ENCODE measurements at regions not wholly inside any gene's neighbourhood (a gene's known extent, or its start where the extent isn't known, plus 50 kb on each side); places are given as distances from the start of the nearest gene placed in this dataset.
"Not testable (repeated sequence)": the region's sequence is repeated elsewhere in the genome, so short reads cannot be mapped to it uniquely, and the experiment has no call there.

DNA sequence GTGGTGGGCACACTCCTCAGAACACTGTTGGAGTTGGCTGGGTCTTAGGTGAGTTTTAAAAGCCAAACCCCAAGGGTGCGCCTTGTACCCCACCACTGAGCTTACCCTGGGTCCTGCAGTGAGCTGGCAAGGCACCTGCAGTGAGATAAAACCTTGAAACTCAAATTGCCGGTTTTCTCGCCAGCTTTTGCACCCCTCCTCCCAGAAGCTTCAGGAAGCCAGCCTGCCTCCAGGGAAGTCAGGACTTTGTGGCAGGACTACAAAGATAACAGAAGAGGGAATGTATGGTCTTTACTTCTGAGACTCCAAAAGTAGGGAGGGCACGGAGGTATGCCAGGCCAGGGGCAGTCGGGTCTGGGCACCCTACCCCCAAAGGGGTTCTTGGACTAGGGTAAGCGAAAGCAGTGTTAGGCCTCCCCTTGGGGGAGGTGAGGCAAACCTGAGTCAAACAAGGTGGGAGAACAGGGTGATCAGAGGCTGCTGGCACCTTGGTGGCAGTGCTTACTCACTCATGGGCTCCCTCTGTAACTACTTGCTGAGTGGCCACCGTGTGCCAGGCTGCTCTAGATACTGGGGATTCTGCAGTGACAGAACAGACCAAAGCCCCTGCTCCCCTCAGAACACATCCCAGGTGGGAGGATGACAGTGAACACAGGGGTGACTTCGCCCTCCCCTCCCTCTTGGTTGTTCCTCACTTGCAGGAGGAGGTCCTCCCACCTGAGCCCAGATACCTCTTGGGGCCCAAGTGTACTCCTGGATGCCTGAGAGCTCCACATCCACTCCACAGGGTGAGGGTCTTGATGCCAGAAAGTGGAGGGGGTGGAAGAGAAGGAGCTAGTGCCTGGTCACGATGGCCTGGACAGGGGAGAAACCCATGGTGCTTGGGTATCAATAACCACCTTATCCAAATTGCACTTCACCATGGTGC is 69.3 kb upstream of the RGPD5 start:
- in situ Hi-C loops (cut with MboI), result no loop called here
- no peaks in the 10 kb centered on the region for H3K27me3 ChIP-seq (replicated peaks; ENCODE audit: insufficient read depth)
- no peaks in the 10 kb centered on the region for H3K36me3 ChIP-seq (ENCODE audit: low read depth)
- no peaks in the 10 kb centered on the region for H3K9me2 ChIP-seq (ENCODE audit: insufficient read depth)
- no peak for DNase-seq
- no peaks in the 10 kb centered on the region for H3K79me2 ChIP-seq (ENCODE audit: insufficient read depth)
- no peak overlapping the region for H3K27ac ChIP-seq
- H4K20me1 ChIP-seq (ENCODE audit: insufficient read depth), result no peaks in the 10 kb centered on the region
- no peak overlapping the region for H3K4me3 ChIP-seq
- H3K4me2 ChIP-seq (ENCODE audit: unreplicated experiment), result no peak overlapping the region
- H3K4me1 ChIP-seq (ENCODE audit: insufficient read depth), result peaks cover 7% of the 10 kb centered on the region; the same call in 1 of the 2 replicates
- H2AFZ ChIP-seq, result no peak overlapping the region
- H3F3A ChIP-seq (ENCODE audit: insufficient read depth), result no peaks in the 10 kb centered on the region
- no peak for TF ChIP-seq EZH2phosphoT487 (IDR thresholded peaks at IDR 0.05; ENCODE audit: insufficient read depth, low read depth)
- no peak for TF ChIP-seq EZH2 (IDR thresholded peaks at IDR 0.05; ENCODE audit: insufficient read depth, poor library complexity, severe bottlenecking)
- H3K9ac ChIP-seq, result no peak overlapping the region
- 78 to 80% methylated on average over 9 of the region's 9 CpGs for WGBS, 2 experiments (ENCODE audit: low coverage in 1 of 2, low lambda C conversion rate in 2 of 2, missing lambda C conversion rate in 2 of 2)
- H3K9me3 ChIP-seq (ENCODE audit: low read depth), result no peaks in the 10 kb centered on the region

DNA sequence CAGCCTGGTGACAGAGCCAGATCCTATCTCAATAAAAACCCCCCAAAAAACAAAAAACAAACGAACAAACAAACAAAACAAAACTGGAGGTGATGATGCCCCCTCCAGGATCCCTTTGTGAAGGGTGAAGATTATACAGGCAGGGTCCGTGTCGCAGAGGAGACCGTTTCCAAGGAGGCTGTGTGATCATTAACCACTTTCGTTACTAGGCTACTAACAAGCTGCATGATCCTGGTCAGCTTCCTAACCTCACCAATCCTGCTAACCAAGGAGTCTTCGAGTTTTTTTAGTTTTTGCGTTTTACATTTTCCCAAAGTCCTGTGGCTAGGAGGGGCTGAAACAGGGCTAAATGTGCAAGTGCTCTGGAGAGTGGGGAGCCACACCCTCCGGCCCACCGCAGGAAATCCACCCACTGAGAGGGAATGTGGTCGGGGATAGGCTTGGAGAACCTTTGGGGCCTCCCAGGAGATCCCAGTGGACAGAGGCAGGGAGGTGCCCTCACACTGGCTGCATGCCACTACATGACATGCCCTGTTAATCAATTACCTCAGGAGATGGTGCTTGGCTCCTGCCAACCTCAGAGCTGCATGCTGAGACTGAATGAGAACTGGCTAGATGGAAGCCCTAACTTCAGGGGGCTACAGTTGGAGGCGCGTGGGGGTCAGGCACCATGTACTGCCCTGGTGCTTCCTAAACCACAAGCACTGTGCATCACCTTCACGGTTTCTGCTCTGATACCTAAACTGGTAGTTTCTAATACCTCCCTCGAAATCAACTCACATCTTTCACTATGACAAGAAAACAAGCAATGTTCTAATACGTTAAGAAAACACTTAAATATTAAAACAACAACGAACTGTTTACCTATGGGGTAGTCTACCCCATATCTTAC is 67.5 kb upstream of the RGPD5 start:
- in situ Hi-C loops (cut with MboI), result no loop called here
- no peaks in the 10 kb centered on the region for H3K36me3 ChIP-seq (ENCODE audit: low read depth)
- H4K20me1 ChIP-seq (ENCODE audit: insufficient read depth), result no peaks in the 10 kb centered on the region
- H3F3A ChIP-seq (ENCODE audit: insufficient read depth), result no peaks in the 10 kb centered on the region
- no peak for DNase-seq
- no peaks in the 10 kb centered on the region for H3K27me3 ChIP-seq (replicated peaks; ENCODE audit: insufficient read depth)
- WGBS, 2 experiments (ENCODE audit: low coverage in 1 of 2, low lambda C conversion rate in 2 of 2, missing lambda C conversion rate in 2 of 2), result 82 to 85% methylated on average over 16 of the region's 16 CpGs
- no peaks in the 10 kb centered on the region for H3K79me2 ChIP-seq (ENCODE audit: insufficient read depth)
- no peaks in the 10 kb centered on the region for H3K9me3 ChIP-seq (ENCODE audit: low read depth)
- H3K9me2 ChIP-seq (ENCODE audit: insufficient read depth), result no peaks in the 10 kb centered on the region
- peaks cover 7% of the 10 kb centered on the region; the same call in 1 of the 2 replicates for H3K4me1 ChIP-seq (ENCODE audit: insufficient read depth)
- H3K4me3 ChIP-seq, result no peak overlapping the region
- TF ChIP-seq EZH2 (IDR thresholded peaks at IDR 0.05; ENCODE audit: insufficient read depth, poor library complexity, severe bottlenecking), result no peak
- no peak for TF ChIP-seq EZH2phosphoT487 (IDR thresholded peaks at IDR 0.05; ENCODE audit: insufficient read depth, low read depth)
- H3K27ac ChIP-seq, result no peak overlapping the region
- no peak overlapping the region for H3K9ac ChIP-seq
- no peak overlapping the region for H3K4me2 ChIP-seq (ENCODE audit: unreplicated experiment)
- H2AFZ ChIP-seq, result no peak overlapping the region

GRCh38 chr2:109727929-109728447 is 66.1 kb upstream of the RGPD5 start:
- DNase-seq, result no peak
- 86 to 87% methylated on average over 4 of the region's 4 CpGs for WGBS, 2 experiments (ENCODE audit: low coverage in 1 of 2, low lambda C conversion rate in 2 of 2, missing lambda C conversion rate in 2 of 2)
- Histone ChIP-seq H3K4me3 (no peak overlapping the region), H3K4me2 (ENCODE audit: unreplicated experiment) (no peak overlapping the region), H3K79me2 (ENCODE audit: insufficient read depth) (no peaks in the 10 kb centered on the region), H3K9me3 (ENCODE audit: low read depth) (no peaks in the 10 kb centered on the region), H3K27me3 (replicated peaks; ENCODE audit: insufficient read depth) (no peaks in the 10 kb centered on the region), H3K9me2 (ENCODE audit: insufficient read depth) (no peaks in the 10 kb centered on the region), H2AFZ (no peak overlapping the region), H4K20me1 (ENCODE audit: insufficient read depth) (no peaks in the 10 kb centered on the region), H3K9ac (no peak overlapping the region), H3K27ac (no peak overlapping the region), H3F3A (ENCODE audit: insufficient read depth) (no peaks in the 10 kb centered on the region), H3K36me3 (ENCODE audit: low read depth) (no peaks in the 10 kb centered on the region), H3K4me1 (ENCODE audit: insufficient read depth) (peaks cover 7% of the 10 kb centered on the region; the same call in 1 of the 2 replicates)
- TF ChIP-seq EZH2phosphoT487 (IDR thresholded peaks at IDR 0.05; ENCODE audit: insufficient read depth, low read depth) (no peak), EZH2 (IDR thresholded peaks at IDR 0.05; ENCODE audit: insufficient read depth, poor library complexity, severe bottlenecking) (no peak)
- in situ Hi-C loops (cut with MboI), result no loop called here

GRCh38 chr2:109733746-109734145 is 60.4 kb upstream of the RGPD5 start:
- H3K27ac ChIP-seq; H3K4me1 ChIP-seq (ENCODE audit: insufficient read depth); H3F3A ChIP-seq (ENCODE audit: insufficient read depth); H3K27me3 ChIP-seq (replicated peaks; ENCODE audit: insufficient read depth); H3K36me3 ChIP-seq (ENCODE audit: low read depth); H3K9me3 ChIP-seq (ENCODE audit: low read depth); H3K4me3 ChIP-seq; H3K4me2 ChIP-seq (ENCODE audit: unreplicated experiment); H2AFZ ChIP-seq; H3K79me2 ChIP-seq (ENCODE audit: insufficient read depth); H4K20me1 ChIP-seq (ENCODE audit: insufficient read depth); H3K9me2 ChIP-seq (ENCODE audit: insufficient read depth); H3K9ac ChIP-seq; DNase-seq; in situ Hi-C loops (cut with MboI): not testable (repeated sequence)
- 79% methylated on average over 14 of the region's 14 CpGs for WGBS, 2 experiments (ENCODE audit: low coverage in 1 of 2, low lambda C conversion rate in 2 of 2, missing lambda C conversion rate in 2 of 2)
